D721Med (cell line): ENCODE measurements at regions not wholly inside any gene's neighbourhood (a gene's known extent, or its start where the extent isn't known, plus 50 kb on each side); places are given as distances from the start of the nearest gene placed in this dataset.

ENCODE experiments used
- DNase-seq: peaks from one replicate; pipeline ENCODE4 v3.0.0; 2011; ENCODE audit warnings: low spot score; ENCODE audit not compliant: insufficient read length
- FAIRE-seq: peaks from 2 replicates; lab custom pipeline; 2011; peaks lifted over from hg19 to GRCh38; lab: Jason Lieb, UNC
- CTCF ChIP-seq: IDR thresholded peaks from 2 replicates; pipeline ENCODE4 v1.5.1; 2012; ENCODE audit warnings: mild to moderate bottlenecking, control low read depth; ENCODE audit not compliant: insufficient read depth; ENCODE audit errors: missing control alignments

- no peak for DNase-seq
- no peak for TF ChIP-seq CTCF
- FAIRE-seq, result no peak
These were observed 183.4 kb upstream of the C1orf174 start for GRCh38 chr1:4083231-4084047.

- no peak for TF ChIP-seq CTCF
- DNase-seq (no peak), FAIRE-seq (no peak)
These were observed 184.0 kb upstream of the C1orf174 start for GRCh38 chr1:4084048-4084431.

DNA sequence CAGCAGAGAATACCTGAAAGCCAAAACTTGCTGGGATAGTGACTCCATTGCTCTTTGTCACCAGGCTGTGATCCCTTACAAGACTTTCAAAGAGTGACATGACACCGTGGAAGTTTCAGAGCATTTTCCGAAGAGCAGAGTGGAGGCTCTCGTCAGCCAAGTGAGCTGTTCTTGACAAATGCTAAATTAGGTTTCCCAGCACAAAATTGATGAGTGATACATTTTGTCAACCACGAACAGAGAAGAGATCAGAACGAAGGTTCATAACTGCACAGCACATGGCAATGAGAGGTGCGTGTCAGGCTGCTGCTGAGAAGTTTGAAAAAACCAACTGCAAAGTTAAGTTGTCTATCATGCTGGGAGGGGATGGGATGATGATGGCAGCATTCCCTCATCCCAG lies 184.4 kb upstream of the C1orf174 start:
- no peak for FAIRE-seq

GRCh38 chr1:4084896-4085295 lies 184.8 kb upstream of the C1orf174 start:
- DNase-seq (no peak), FAIRE-seq (no peak)
- TF ChIP-seq CTCF, result no peak

More for the DNA sequence above, 184.4 kb upstream of the C1orf174 start:
- DNase-seq, result no peak
- TF ChIP-seq CTCF, result no peak

GRCh38 chr1:4085546-4085945 lies 185.5 kb upstream of the C1orf174 start:
- DNase-seq, result no peak
- TF ChIP-seq CTCF, result no peak
- FAIRE-seq, result no peak

DNA sequence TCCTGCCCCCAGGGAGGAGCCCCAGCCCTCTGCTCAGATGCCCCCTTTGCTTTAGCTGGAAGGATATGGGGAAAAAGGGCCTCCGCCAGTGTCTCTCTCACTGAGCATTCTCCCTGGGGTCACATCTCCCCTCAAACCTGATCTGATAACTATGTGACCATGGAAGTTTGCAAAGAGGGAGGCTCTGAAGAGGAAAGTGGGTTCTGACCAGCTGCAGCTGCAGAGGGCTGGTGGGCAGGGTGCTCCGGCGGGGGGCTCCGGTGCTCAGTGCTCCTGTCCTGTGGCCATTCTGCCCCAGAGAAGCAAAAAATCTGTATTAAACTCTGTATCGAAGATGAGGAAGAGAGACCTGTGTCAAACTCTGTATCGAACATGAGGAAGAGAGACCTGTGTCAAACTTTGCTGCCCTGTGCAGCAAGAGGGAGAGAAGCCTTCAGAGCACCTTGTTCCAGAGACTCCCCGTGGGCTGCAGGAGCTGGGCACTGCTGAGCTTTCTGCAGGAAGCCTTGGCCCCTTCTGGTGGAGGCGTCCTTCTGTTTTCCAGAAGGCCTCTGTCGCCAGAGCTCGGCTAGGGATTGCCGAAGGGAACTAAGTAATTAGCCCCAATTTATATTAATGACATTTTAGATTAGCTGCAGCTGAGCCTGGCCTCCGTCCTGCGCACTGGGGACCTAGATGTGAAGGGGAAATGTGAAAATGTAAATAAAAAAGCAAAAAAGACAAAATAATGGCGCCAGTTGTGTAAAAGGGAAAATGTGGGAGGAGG lies 186.2 kb upstream of the C1orf174 start:
- no peak for TF ChIP-seq CTCF
- FAIRE-seq (no peak), DNase-seq (no peak)
